Panc1 (cell line): ENCODE measurements at regions not wholly inside any gene's neighbourhood (a gene's known extent, or its start where the extent isn't known, plus 50 kb on each side); places are given as distances from the start of the nearest gene placed in this dataset.

Experiments used
- POLR2AphosphoS5 ChIP-seq: IDR thresholded peaks from 2 replicates; pipeline ENCODE4 v1.6.1; 2012; ENCODE audit warnings: mild to moderate bottlenecking, low read depth, low read length, moderate library complexity
- TF ChIP-seq, protein P1 (sequence below): fragments of 450-650 bp; IDR thresholded peaks from 2 replicates; pipeline ENCODE4 v1.5.1; 2017; ENCODE audit warnings: mild to moderate bottlenecking

DNA sequence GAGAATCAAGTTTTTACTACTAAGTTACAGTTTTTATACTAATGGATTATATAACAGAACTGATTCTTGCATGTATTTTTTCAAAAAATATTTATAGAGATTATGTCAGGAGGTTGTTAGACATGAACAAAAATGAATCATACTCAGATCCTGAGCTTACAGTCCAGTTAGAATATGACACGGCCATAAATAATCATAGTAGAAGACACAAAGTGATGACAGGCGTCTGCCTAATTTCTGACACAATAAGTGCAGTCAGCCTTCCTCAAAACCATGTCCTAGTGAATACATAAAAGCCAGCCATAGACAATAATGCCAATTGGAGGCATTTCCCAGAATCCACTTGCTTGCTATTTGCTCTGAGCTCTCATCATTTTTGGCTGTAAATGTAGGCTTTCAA, 81.7 kb upstream of the POU1F1 start:
- no peak for TF ChIP-seq POLR2AphosphoS5
- TF ChIP-seq, protein P1, sequence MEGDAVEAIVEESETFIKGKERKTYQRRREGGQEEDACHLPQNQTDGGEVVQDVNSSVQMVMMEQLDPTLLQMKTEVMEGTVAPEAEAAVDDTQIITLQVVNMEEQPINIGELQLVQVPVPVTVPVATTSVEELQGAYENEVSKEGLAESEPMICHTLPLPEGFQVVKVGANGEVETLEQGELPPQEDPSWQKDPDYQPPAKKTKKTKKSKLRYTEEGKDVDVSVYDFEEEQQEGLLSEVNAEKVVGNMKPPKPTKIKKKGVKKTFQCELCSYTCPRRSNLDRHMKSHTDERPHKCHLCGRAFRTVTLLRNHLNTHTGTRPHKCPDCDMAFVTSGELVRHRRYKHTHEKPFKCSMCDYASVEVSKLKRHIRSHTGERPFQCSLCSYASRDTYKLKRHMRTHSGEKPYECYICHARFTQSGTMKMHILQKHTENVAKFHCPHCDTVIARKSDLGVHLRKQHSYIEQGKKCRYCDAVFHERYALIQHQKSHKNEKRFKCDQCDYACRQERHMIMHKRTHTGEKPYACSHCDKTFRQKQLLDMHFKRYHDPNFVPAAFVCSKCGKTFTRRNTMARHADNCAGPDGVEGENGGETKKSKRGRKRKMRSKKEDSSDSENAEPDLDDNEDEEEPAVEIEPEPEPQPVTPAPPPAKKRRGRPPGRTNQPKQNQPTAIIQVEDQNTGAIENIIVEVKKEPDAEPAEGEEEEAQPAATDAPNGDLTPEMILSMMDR = no peak
